OCI-LY1 (cell line): ENCODE measurements at regions not wholly inside any gene's neighbourhood (a gene's known extent, or its start where the extent isn't known, plus 50 kb on each side); places are given as distances from the start of the nearest gene placed in this dataset.

ENCODE experiments used
- H2AFZ ChIP-seq: fragments of 200-600 bp; sonication (generic), shearing (Covaris generic); 2 replicates; pipeline ENCODE4 v1.6.0; 2014; ENCODE audit warnings: antibody characterized with exemption, mild to moderate bottlenecking, low read length
- H3F3A ChIP-seq: fragments of 200-600 bp; sonication (generic), shearing (Covaris generic); 2 replicates; pipeline ENCODE4 v1.6.0; 2014; ENCODE audit warnings: mild to moderate bottlenecking, antibody characterized with exemption, low read length, moderate library complexity; ENCODE audit not compliant: insufficient read depth
- H3K27ac ChIP-seq: fragments of 200-600 bp; sonication (generic); 2 replicates; pipeline ENCODE4 v1.5.1; 2014; ENCODE audit warnings: low read length, mixed run types, mild to moderate bottlenecking, low read depth; ENCODE audit not compliant: poor library complexity, severe bottlenecking
- H3K27me3 ChIP-seq: fragments of 200-600 bp; sonication (generic); 2 replicates; pipeline ENCODE4 v1.6.0; 2014; ENCODE audit warnings: antibody characterized with exemption, mild to moderate bottlenecking, low read length, moderate library complexity; ENCODE audit not compliant: insufficient read depth
- H3K36me3 ChIP-seq: fragments of 200-600 bp; sonication (generic); 2 replicates; pipeline ENCODE4 v1.6.1; 2014; ENCODE audit warnings: mild to moderate bottlenecking, antibody characterized with exemption, low read length, moderate library complexity, mixed read lengths; ENCODE audit not compliant: insufficient read depth
- H3K4me1 ChIP-seq: fragments of 200-600 bp; sonication (generic); 2 replicates; pipeline ENCODE4 v1.5.1; 2014; ENCODE audit warnings: mild to moderate bottlenecking, low read length, moderate library complexity; ENCODE audit not compliant: insufficient read depth, severe bottlenecking
- H3K4me2 ChIP-seq: fragments of 200-600 bp; sonication (generic), shearing (Covaris generic); 2 replicates; pipeline ENCODE4 v1.6.1; 2014; ENCODE audit warnings: low read length
- H3K4me3 ChIP-seq: fragments of 200-600 bp; sonication (generic); 2 replicates; pipeline ENCODE4 v1.5.1; 2014; ENCODE audit warnings: low read length, low read depth, mild to moderate bottlenecking, mixed read lengths; ENCODE audit not compliant: poor library complexity, severe bottlenecking
- H3K79me2 ChIP-seq: fragments of 200-600 bp; shearing (Covaris generic); 2 replicates; pipeline ENCODE4 v1.6.1; 2016; ENCODE audit warnings: mixed run types, low read length, mixed read lengths; ENCODE audit not compliant: insufficient read depth
- H3K9ac ChIP-seq: fragments of 200-600 bp; sonication (generic), shearing (Covaris generic); 2 replicates; pipeline ENCODE4 v1.6.1; 2014; ENCODE audit warnings: mild to moderate bottlenecking, low read length, mixed read lengths
- H3K9me2 ChIP-seq: fragments of 200-600 bp; sonication (generic), shearing (Covaris generic); 2 replicates; pipeline ENCODE4 v1.6.1; 2014; ENCODE audit warnings: low read depth, mild to moderate bottlenecking, low read length, mixed read lengths
- H3K9me3 ChIP-seq: fragments of 200-600 bp; shearing (Covaris generic); 2 replicates; pipeline ENCODE4 v1.6.1; 2014; ENCODE audit warnings: low read length, mixed read lengths
- H4K20me1 ChIP-seq: fragments of 200-600 bp; sonication (generic), shearing (Covaris generic); 2 replicates; pipeline ENCODE4 v1.6.0; 2016; ENCODE audit warnings: mild to moderate bottlenecking, low read length; ENCODE audit not compliant: insufficient read depth
- CTCF ChIP-seq: fragments of 200-600 bp; sonication (generic), shearing (Covaris generic); IDR thresholded peaks from 2 replicates; pipeline ENCODE4 v1.5.1; 2017; ENCODE audit warnings: mild to moderate bottlenecking, antibody characterized with exemption, low read length, moderate library complexity, mixed read lengths
- EZH2 ChIP-seq: fragments of 200-600 bp; sonication (generic), shearing (Covaris generic); IDR thresholded peaks from 2 replicates; pipeline ENCODE4 v1.8.0; 2017; ENCODE audit warnings: borderline replicate concordance, mixed run types, mild to moderate bottlenecking, antibody characterized with exemption, low read length, moderate library complexity, mixed read lengths

GRCh38 chr6:1024587-1024986, 287.3 kb upstream of the FOXQ1 start:
- H2AFZ ChIP-seq = no peak overlapping the region
- no peaks in the 10 kb centered on the region for H3K79me2 ChIP-seq
- H3K27me3 ChIP-seq = no peaks in the 10 kb centered on the region
- H4K20me1 ChIP-seq = no peaks in the 10 kb centered on the region
- no peaks in the 10 kb centered on the region for H3K9me3 ChIP-seq
- H3K9me2 ChIP-seq = no peaks in the 10 kb centered on the region
- H3K27ac ChIP-seq = no peak overlapping the region
- no peak overlapping the region for H3K4me3 ChIP-seq
- no peak overlapping the region for H3K9ac ChIP-seq
- no peak overlapping the region for H3K4me2 ChIP-seq
- TF ChIP-seq CTCF (no peak), EZH2 (no peak)
- no peaks in the 10 kb centered on the region for H3K36me3 ChIP-seq
- H3F3A ChIP-seq = no peaks in the 10 kb centered on the region
- no peaks in the 10 kb centered on the region for H3K4me1 ChIP-seq

- H3F3A ChIP-seq = no peaks in the 10 kb centered on the region
- no peaks in the 10 kb centered on the region for H3K27me3 ChIP-seq
- no peak overlapping the region for H3K4me2 ChIP-seq
- TF ChIP-seq EZH2 = no peak
- no peak for TF ChIP-seq CTCF
- H3K4me3 ChIP-seq = no peak overlapping the region
- no peaks in the 10 kb centered on the region for H3K4me1 ChIP-seq
- H4K20me1 ChIP-seq = no peaks in the 10 kb centered on the region
- H3K9ac ChIP-seq = no peak overlapping the region
- H3K9me3 ChIP-seq = no peaks in the 10 kb centered on the region
- H3K79me2 ChIP-seq = no peaks in the 10 kb centered on the region
- H3K9me2 ChIP-seq = no peaks in the 10 kb centered on the region
- no peak overlapping the region for H3K27ac ChIP-seq
- no peaks in the 10 kb centered on the region for H3K36me3 ChIP-seq
- no peak overlapping the region for H2AFZ ChIP-seq
These were observed 287.7 kb upstream of the FOXQ1 start for GRCh38 chr6:1024161-1024560.

GRCh38 chr6:1023229-1023628, 288.7 kb upstream of the FOXQ1 start:
- Histone ChIP-seq H4K20me1 (no peaks in the 10 kb centered on the region), H3K27ac (no peak overlapping the region), H3K4me2 (no peak overlapping the region), H3K36me3 (no peaks in the 10 kb centered on the region), H3K79me2 (no peaks in the 10 kb centered on the region), H3F3A (no peaks in the 10 kb centered on the region), H2AFZ (no peak overlapping the region), H3K9me3 (no peaks in the 10 kb centered on the region), H3K9ac (no peak overlapping the region), H3K9me2 (no peaks in the 10 kb centered on the region), H3K27me3 (no peaks in the 10 kb centered on the region), H3K4me1 (no peaks in the 10 kb centered on the region), H3K4me3 (no peak overlapping the region)
- no peak for TF ChIP-seq EZH2
- no peak for TF ChIP-seq CTCF
